GM12864 (cell line): ENCODE measurements at regions not wholly inside any gene's neighbourhood (a gene's known extent, or its start where the extent isn't known, plus 50 kb on each side); places are given as distances from the start of the nearest gene placed in this dataset.

Source experiments
- DNase-seq: peaks from one replicate; pipeline ENCODE4 v3.0.0-alpha.2; 2011; ENCODE audit warnings: low read depth
- H3K4me3 ChIP-seq: 2 replicates; pipeline ENCODE4 v1.5.1; 2011; ENCODE audit warnings: mild to moderate bottlenecking, low read depth, low read length, control low read depth
- CTCF ChIP-seq: IDR thresholded peaks from 2 replicates; pipeline ENCODE4 v1.5.1; 2011; ENCODE audit warnings: low read depth, mild to moderate bottlenecking, moderate library complexity, low read length, control low read depth, inconsistent platforms; ENCODE audit errors: missing control alignments

GRCh38 chr12:123085730-123086487 lies 65.0 kb downstream of the PITPNM2 start:
- no peak for TF ChIP-seq CTCF
- DNase-seq = no peak

GRCh38 chr12:123085066-123085465 lies 65.8 kb downstream of the PITPNM2 start:
- TF ChIP-seq CTCF = no peak
- DNase-seq = no peak
- H3K4me3 ChIP-seq = no peak overlapping the region

More at GRCh38 chr12:123085730-123086487, 65.0 kb downstream of the PITPNM2 start:
- no peak overlapping the region for H3K4me3 ChIP-seq

GRCh38 chr12:123083661-123084571 lies 67.0 kb downstream of the PITPNM2 start:
- DNase-seq = no peak
- H3K4me3 ChIP-seq = peak overlapping the region; percentile 2
- no peak for TF ChIP-seq CTCF

- no peak for TF ChIP-seq CTCF
Measured at GRCh38 chr12:123080634-123081033, 70.3 kb downstream of the PITPNM2 start.

GRCh38 chr12:123078531-123079155 lies 72.2 kb downstream of the PITPNM2 start:
- TF ChIP-seq CTCF = no peak

More at GRCh38 chr12:123080634-123081033, 70.3 kb downstream of the PITPNM2 start:
- DNase-seq = no peak
- no peak overlapping the region for H3K4me3 ChIP-seq

GRCh38 chr12:123078120-123078465 lies 72.8 kb downstream of the PITPNM2 start:
- no peak for DNase-seq
- TF ChIP-seq CTCF = no peak
- no peak overlapping the region for H3K4me3 ChIP-seq

More at GRCh38 chr12:123078531-123079155, 72.2 kb downstream of the PITPNM2 start:
- no peak overlapping the region for H3K4me3 ChIP-seq
- DNase-seq = no peak
